Esophagus (tissue), 2 donors: ENCODE measurements at regions not wholly inside any gene's neighbourhood (a gene's known extent, or its start where the extent isn't known, plus 50 kb on each side); places are given as distances from the start of the nearest gene placed in this dataset.

Source experiments
- H3K27ac ChIP-seq, 2 donors: one replicate each; pipeline ENCODE4 v1.5.1; 2013; ENCODE audit warnings: low read depth in 2 of 2, mild to moderate bottlenecking in 2 of 2, inconsistent platforms in 1 of 2, low read length in 1 of 2, moderate library complexity in 1 of 2
- H3K27me3 ChIP-seq, 2 donors: one replicate each; pipeline ENCODE4 v1.6.1; 2013; ENCODE audit warnings: low read length in 2 of 2, control low read depth in 1 of 2, mild to moderate bottlenecking in 1 of 2; ENCODE audit not compliant: insufficient read depth in 2 of 2, control insufficient read depth in 1 of 2
- H3K36me3 ChIP-seq, 2 donors: one replicate each; pipeline ENCODE4 v1.6.1; 2013; ENCODE audit warnings: low read length in 1 of 2; ENCODE audit not compliant: control insufficient read depth in 2 of 2, insufficient read depth in 2 of 2
- H3K4me1 ChIP-seq, 2 donors: one replicate each; pipeline ENCODE4 v1.6.1; 2013; ENCODE audit warnings: low read length in 1 of 2; ENCODE audit not compliant: control insufficient read depth in 2 of 2, insufficient read depth in 2 of 2
- H3K4me3 ChIP-seq, 2 donors: one replicate each; pipeline ENCODE4 v1.5.1; 2013; ENCODE audit warnings: low read length in 2 of 2, mild to moderate bottlenecking in 2 of 2, low read depth in 1 of 2, moderate library complexity in 1 of 2
- H3K9me3 ChIP-seq, 2 donors: one replicate each; pipeline ENCODE4 v1.6.1; 2013; ENCODE audit warnings: mild to moderate bottlenecking in 2 of 2, low read depth in 1 of 2, low read length in 1 of 2, moderate library complexity in 1 of 2; ENCODE audit not compliant: control insufficient read depth in 2 of 2, insufficient read depth in 1 of 2
- WGBS, 2 donors: extraction: QIAGEN DNeasy Blood & Tissue Kit; methylation state at CpG; one replicate each; pipeline ENCODE4 v1.1.7; 2013; 5-methylcytosine and 5-hydroxymethylcytosine counted together
- donor health status: healthy with polysubstance abuse.
- donor health status: Bipolar disorder and iron deficiency.

DNA sequence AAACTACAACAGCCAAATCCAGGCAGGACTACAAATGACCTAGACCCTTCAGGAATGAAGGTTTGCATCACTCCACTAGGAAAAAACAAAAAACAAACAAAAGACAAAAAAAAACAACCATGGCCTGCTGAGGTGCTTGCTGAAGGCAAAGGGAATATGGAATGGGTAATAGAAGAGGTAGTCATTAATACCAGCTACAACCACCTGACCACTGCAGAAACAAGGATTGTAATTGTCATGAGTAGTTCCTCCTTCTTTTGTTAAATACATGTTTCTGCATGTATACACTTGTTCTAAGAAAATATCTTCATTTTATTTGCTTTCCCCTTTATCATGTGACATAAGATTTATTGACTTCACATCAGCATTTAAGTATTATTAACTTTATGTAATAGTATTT is 409.8 kb upstream of the GRID2 start:
- Histone ChIP-seq H3K9me3 (no peaks in the 10 kb centered on the region), H3K27me3 (no peaks in the 10 kb centered on the region), H3K4me1 (no peaks in the 10 kb centered on the region), H3K27ac (no peak overlapping the region), H3K36me3 (no peaks in the 10 kb centered on the region), H3K4me3 (no peak overlapping the region)

DNA sequence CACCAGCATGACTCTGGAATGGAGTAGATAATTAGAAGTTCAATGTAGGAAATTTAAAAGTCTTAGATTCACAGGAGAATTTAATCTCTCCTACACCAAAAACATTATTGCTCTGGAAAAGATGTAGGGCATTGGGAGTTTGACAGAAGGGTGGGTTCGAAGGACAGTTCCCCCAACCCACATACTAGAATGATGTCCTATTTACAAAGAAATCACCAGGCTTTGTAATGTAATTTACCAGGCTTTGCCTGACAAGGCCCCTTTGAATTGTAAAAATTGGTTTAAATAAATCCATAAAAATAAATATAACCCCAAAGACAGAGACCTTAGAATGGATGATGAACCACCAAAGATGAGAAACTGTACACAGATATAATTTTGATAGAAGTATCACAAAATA is 399.2 kb upstream of the GRID2 start:
- H3K4me3 ChIP-seq: no peak overlapping the region
- WGBS, 2 donors: 46 to 52% methylated on average over 1 of the region's 1 CpG
- H3K4me1 ChIP-seq: no peaks in the 10 kb centered on the region
- H3K27me3 ChIP-seq: no peaks in the 10 kb centered on the region
- no peaks in the 10 kb centered on the region for H3K9me3 ChIP-seq
- H3K36me3 ChIP-seq: no peaks in the 10 kb centered on the region
- H3K27ac ChIP-seq: no peak overlapping the region

DNA sequence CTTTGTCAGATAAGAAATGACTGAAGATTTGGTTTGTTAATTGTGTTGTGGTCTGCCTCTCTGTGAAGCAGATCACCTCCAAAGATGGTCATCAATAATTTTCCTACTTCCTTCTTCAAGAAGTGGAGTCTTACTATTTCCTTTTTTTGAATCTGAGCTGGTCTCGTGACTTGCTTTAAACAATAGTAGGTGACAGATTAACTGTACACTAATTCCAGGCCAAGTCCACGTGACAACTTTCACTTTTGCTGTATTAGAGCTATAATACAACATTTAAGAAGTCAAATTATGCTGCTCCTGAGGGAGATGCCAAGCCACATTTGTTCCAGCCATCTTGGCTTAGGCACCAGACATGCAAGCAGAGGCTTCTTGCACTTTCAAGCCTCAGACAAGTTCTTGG is 393.8 kb upstream of the GRID2 start:
- Histone ChIP-seq H3K27me3 (no peaks in the 10 kb centered on the region), H3K36me3 (no peaks in the 10 kb centered on the region), H3K4me1 (no peaks in the 10 kb centered on the region), H3K27ac (no peak overlapping the region), H3K4me3 (no peak overlapping the region), H3K9me3 (no peaks in the 10 kb centered on the region)
- WGBS, 2 donors: 16 to 35% methylated on average over 2 of the region's 2 CpGs

GRCh38 chr4:91914176-91914804 is 389.5 kb upstream of the GRID2 start:
- no peaks in the 10 kb centered on the region for H3K4me1 ChIP-seq
- 97% methylated on average over 1 of the region's 1 CpG for WGBS, 2 donors
- H3K9me3 ChIP-seq: no peaks in the 10 kb centered on the region
- no peaks in the 10 kb centered on the region for H3K36me3 ChIP-seq
- H3K27me3 ChIP-seq: no peaks in the 10 kb centered on the region
- H3K4me3 ChIP-seq: no peak overlapping the region
- no peak overlapping the region for H3K27ac ChIP-seq

GRCh38 chr4:91916219-91916618 is 387.5 kb upstream of the GRID2 start:
- H3K4me1 ChIP-seq: no peaks in the 10 kb centered on the region
- no peaks in the 10 kb centered on the region for H3K36me3 ChIP-seq
- H3K27me3 ChIP-seq: no peaks in the 10 kb centered on the region
- H3K27ac ChIP-seq: no peak overlapping the region
- H3K4me3 ChIP-seq: no peak overlapping the region
- no peaks in the 10 kb centered on the region for H3K9me3 ChIP-seq

DNA sequence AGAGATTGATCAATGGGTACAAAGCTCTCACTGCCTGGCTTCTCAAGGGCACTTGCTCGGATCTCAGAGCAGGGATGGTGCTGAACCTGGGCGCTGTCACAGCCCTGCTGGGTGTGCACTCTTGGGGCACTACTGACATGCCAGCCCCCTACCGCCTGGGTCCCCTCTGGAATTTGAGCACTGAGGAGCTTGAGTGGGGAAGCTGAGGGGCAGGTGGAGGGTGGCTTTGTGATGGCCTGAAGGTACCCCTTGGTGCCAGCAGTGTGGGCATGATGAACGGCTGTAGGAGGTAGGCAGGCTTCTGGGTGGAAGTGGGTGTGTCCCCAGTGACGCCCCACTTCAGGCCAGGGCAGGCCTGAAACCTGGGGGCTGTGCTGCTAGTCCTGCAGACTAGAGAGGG is 379.1 kb upstream of the GRID2 start:
- Histone ChIP-seq H3K4me3 (no peak overlapping the region), H3K9me3 (peaks cover 5 to 7% of the 10 kb centered on the region in 2 donors), H3K27me3 (no peaks in the 10 kb centered on the region), H3K27ac (no peak overlapping the region), H3K4me1 (no peaks in the 10 kb centered on the region), H3K36me3 (no peaks in the 10 kb centered on the region)
- 87 to 90% methylated on average over 5 of the region's 5 CpGs for WGBS, 2 donors

DNA sequence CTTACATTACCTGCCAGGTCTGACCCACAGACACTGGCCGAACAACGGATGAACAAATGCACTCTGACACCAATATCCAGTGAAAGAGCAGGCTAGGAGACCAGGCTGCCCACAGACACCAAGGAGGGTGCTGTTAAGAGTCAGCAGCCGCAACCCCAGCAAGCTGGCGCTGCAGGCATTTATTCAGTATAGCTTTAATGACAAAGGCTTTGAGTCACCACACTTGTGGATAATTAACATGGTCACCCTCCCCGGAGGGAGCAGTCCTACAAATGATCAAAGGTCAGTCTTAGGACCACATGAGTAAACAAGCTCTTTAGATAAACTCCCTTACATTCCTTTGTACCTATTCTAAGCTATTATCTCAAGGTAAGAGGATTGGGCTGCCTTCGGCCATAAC is 368.5 kb upstream of the GRID2 start:
- H3K9me3 ChIP-seq: no peaks in the 10 kb centered on the region
- H3K27ac ChIP-seq: no peak overlapping the region
- H3K36me3 ChIP-seq: no peaks in the 10 kb centered on the region
- no peaks in the 10 kb centered on the region for H3K4me1 ChIP-seq
- 78 to 83% methylated on average over 6 of the region's 6 CpGs for WGBS, 2 donors
- H3K4me3 ChIP-seq: no peak overlapping the region
- H3K27me3 ChIP-seq: no peaks in the 10 kb centered on the region

DNA sequence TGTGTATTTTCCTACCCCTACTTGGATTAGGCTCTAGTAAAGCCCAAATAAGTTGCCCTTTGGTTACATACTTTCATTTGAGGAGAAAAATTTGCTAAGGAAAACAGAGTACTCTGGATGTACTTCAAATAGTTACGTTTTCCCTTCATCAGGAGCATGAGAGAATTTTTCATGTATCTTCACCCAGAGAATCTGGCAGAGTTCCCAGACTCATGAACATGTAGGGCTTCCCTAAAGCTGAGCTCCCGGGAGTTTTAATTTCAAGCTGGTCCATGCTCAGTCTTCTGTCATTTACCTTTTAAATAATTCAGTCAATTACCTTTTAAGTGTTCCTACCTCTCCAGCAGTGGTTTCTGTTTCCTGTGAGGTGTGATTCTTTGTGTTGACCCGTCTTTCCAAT is 367.5 kb upstream of the GRID2 start:
- Histone ChIP-seq H3K4me3 (no peak overlapping the region), H3K36me3 (no peaks in the 10 kb centered on the region), H3K9me3 (no peaks in the 10 kb centered on the region), H3K4me1 (no peaks in the 10 kb centered on the region), H3K27me3 (no peaks in the 10 kb centered on the region), H3K27ac (no peak overlapping the region)
- 35 to 47% methylated on average over 3 of the region's 3 CpGs for WGBS, 2 donors

- H3K4me1 ChIP-seq: no peaks in the 10 kb centered on the region
- H3K27me3 ChIP-seq: no peaks in the 10 kb centered on the region
- H3K4me3 ChIP-seq: no peak overlapping the region
- 83 to 84% methylated on average over 2 of the region's 2 CpGs for WGBS, 2 donors
- H3K36me3 ChIP-seq: no peaks in the 10 kb centered on the region
- H3K27ac ChIP-seq: no peak overlapping the region
- H3K9me3 ChIP-seq: no peaks in the 10 kb centered on the region
These were observed 345.8 kb upstream of the GRID2 start for GRCh38 chr4:91957963-91958362.

GRCh38 chr4:91958596-91958995 is 345.2 kb upstream of the GRID2 start:
- WGBS, 2 donors: 28 to 40% methylated on average over 2 of the region's 2 CpGs

More at GRCh38 chr4:91958596-91958995, 345.2 kb upstream of the GRID2 start:
- Histone ChIP-seq H3K4me3 (no peak overlapping the region), H3K36me3 (no peaks in the 10 kb centered on the region), H3K9me3 (no peaks in the 10 kb centered on the region), H3K27ac (no peak overlapping the region), H3K27me3 (no peaks in the 10 kb centered on the region), H3K4me1 (no peaks in the 10 kb centered on the region)
